Omental fat pad (tissue), 3 donors: ENCODE measurements at regions not wholly inside any gene's neighbourhood (a gene's known extent, or its start where the extent isn't known, plus 50 kb on each side); places are given as distances from the start of the nearest gene placed in this dataset.

Experiments
- ATAC-seq: fragments of 150-250 bp; one replicate; pipeline ENCODE4 v1.9.1; 2016; ENCODE audit warnings: mild to moderate bottlenecking, moderate library complexity; ENCODE audit not compliant: low FRiP score
- DNase-seq: peaks from one replicate; pipeline ENCODE4 v3.0.0-alpha.2; 2019; ENCODE audit warnings: low spot score
- TF ChIP-seq, protein P1 (sequence below), 3 donors: fragments of 450-650 bp; IDR thresholded peaks; one replicate each; pipeline ENCODE4 v1.5.1; 2016 to 2017; ENCODE audit warnings: antibody characterized with exemption in 3 of 3, mild to moderate bottlenecking in 3 of 3, moderate library complexity in 2 of 3

DNA sequence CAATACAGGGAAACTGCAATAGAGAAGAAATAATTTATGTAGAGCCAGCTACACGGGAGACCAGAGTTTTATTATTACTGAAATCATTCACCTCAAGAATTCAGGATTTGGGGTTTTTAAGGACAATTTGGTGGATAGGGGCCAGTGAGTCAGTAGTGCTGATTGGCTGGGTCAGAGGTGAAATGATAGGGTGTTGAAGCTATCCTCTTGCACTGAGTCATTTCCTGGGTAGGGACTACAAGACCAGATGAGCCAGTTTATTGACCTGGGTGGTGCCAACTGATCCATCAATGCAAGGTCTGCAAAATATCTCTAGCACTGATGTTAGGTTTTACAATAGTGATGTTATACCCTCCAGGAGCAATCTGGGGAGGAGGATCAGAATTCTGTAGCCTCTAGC lies 486.3 kb downstream of the LRIG3 start:
- ATAC-seq = no peak

DNA sequence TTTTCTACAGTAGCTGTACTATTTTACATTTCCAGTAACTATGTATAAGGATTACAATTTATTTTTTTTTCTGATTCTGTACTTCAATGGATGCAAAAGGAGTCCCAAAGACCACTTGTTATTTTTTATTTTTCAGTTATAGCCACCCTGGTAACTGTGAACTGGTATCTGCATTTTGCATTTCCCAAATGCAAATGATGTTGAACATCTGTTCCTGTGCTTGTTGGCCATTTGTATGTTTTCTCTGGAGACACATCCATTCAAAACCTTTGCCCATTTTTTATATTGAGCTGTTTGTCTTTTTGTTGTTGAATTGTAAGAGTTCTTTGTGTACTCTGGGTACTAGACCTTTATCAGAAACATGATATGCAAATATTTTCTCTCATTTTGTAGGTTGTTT lies 485.6 kb downstream of the LRIG3 start:
- ATAC-seq (no peak), DNase-seq (no peak)
- TF ChIP-seq, protein P1, sequence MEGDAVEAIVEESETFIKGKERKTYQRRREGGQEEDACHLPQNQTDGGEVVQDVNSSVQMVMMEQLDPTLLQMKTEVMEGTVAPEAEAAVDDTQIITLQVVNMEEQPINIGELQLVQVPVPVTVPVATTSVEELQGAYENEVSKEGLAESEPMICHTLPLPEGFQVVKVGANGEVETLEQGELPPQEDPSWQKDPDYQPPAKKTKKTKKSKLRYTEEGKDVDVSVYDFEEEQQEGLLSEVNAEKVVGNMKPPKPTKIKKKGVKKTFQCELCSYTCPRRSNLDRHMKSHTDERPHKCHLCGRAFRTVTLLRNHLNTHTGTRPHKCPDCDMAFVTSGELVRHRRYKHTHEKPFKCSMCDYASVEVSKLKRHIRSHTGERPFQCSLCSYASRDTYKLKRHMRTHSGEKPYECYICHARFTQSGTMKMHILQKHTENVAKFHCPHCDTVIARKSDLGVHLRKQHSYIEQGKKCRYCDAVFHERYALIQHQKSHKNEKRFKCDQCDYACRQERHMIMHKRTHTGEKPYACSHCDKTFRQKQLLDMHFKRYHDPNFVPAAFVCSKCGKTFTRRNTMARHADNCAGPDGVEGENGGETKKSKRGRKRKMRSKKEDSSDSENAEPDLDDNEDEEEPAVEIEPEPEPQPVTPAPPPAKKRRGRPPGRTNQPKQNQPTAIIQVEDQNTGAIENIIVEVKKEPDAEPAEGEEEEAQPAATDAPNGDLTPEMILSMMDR (IDR thresholded peaks at IDR 0.05) = no peak

More for the DNA sequence above, 486.3 kb downstream of the LRIG3 start:
- no peak for DNase-seq
- TF ChIP-seq, protein P1 (IDR thresholded peaks at IDR 0.05) = no peak

DNA sequence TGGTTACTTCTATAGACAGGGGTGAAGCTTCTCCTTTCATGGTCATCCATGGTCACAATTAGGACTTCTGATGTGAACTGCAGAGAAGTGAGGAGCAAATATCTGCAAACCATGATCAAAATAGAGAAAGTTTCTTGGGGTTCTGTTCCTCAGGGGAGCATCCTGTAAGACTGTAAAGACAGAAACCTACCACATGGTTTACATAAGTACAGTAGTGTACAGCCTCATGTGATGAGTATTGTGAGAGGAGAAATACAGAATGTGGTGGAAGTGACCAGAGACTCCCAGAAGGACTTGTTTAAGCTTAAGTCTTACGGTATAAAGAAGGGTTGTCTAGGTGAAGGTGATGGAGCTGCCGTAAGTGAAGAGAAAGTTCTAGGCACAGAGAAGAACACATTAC lies 484.7 kb downstream of the LRIG3 start:
- ATAC-seq (no peak), DNase-seq (no peak)

DNA sequence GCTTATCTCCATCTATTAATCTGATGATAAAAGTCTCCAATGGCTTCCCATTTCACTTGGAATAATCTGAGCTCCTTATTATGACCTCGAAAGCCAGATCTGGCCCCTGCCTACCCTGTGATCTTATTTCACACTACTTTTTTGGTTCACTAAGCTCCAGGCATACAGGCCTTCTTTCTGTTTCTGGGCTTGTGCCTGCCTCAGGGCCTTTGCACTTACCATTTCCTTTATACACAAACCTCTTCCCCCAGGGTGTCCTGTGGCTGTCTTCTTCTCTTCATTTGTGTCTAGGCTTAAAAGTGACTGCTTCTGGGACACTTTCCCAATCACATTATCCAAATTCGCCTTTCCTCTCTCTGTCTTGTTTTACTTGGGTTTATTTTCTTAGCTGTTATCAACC lies 478.8 kb downstream of the LRIG3 start:
- DNase-seq (no peak), ATAC-seq (no peak)
- TF ChIP-seq, protein P1 (IDR thresholded peaks at IDR 0.05) = no peak

More for the DNA sequence above, 484.7 kb downstream of the LRIG3 start:
- TF ChIP-seq, protein P1 (IDR thresholded peaks at IDR 0.05) = no peak

DNA sequence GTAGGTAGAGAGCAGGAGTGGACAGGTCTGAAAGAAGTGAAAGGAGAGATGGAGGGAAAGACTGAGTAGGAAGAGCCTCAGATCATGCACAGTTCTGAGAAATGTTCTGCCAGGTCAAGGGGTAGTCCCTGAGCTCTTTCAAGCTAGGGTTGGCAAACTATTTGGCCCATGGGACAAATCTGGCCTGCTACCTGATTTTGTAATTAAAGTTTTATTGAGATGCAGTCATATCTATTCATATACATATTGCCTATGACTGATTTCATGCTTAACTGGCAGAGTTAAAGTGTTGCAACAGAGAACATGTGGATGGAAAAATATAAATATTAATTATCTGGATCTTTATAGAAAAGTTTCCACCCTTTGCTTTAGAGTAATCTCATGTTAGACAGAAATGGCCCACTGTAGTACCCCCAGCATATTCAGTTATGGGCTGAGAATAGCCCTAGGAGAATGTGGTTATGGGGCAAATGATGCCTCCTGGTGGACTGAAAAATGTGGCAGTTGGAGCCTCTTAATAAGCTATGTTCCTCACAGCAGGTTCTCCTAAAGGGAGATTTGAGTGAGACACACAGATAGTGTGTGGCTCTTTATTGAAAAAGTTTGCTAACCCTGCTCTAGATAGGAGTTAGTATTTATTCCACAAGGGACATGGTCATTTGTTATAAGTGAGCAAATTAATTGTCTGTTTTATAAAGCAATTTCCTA lies 476.9 kb downstream of the LRIG3 start:
- DNase-seq (no peak), ATAC-seq (peak; percentile 71)
- TF ChIP-seq, protein P1 (IDR thresholded peaks at IDR 0.05) = no peak

DNA sequence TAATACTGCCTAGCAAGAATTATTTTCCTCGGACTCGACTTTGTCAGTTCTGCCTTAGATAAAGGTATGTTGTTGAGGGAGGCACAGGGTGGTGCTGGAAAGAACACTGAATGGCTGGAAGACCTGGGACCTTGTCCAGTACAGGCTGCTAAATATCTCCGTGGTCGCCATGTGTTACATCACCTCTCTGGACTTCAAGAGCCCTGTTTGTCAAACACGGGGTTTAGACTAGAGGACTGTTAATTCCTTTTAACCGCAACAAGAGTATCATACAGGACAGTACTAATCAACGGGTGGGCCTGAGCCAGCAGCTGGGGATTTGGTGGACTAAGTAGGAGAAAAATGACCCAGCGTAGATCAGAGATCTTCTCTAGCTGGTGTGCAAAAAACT lies 476.3 kb downstream of the LRIG3 start:
- ATAC-seq (no peak), DNase-seq (no peak)
- TF ChIP-seq, protein P1 (IDR thresholded peaks at IDR 0.05) = no peak

DNA sequence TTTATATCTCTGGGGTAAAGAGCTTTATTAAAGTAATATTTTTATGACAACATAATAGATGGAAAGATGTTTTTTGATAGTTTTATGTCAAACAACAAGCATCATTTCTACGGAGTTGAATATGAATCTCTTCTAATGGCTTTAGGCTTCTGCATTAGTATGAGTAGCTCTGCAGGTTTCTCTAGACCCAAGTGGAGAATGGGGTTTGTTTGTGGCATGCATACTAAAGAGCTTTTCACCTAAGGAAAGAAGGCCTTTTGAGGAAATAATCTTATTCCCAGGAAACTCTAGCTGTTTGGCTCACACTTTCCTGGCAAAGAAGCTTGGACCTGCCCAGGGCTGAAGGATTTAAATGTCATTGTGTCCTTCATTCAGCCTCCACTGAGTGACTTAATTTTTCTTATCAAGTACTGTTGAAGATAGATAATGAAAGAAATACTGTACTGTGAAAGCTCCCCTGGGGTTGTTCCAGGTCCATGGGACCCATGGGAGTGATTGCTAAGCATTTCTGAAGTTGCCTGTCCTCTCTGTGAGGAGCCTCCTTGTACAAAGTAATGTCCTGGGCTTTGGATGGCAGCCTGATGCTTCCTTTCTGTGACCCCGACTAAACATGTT lies 469.3 kb downstream of the LRIG3 start:
- DNase-seq = no peak
- TF ChIP-seq, protein P1 (IDR thresholded peaks at IDR 0.05) = no peak
- ATAC-seq = no peak
